Superior temporal gyrus (tissue), 1 donor: ENCODE measurements at regions not wholly inside any gene's neighbourhood (a gene's known extent, or its start where the extent isn't known, plus 50 kb on each side); places are given as distances from the start of the nearest gene placed in this dataset.
"Not testable (repeated sequence)": the region's sequence is repeated elsewhere in the genome, so short reads cannot be mapped to it uniquely, and the experiment has no call there.

Experiments used
- DNase-seq: peaks from one replicate; pipeline ENCODE4 v3.0.0-alpha.2; 2016; ENCODE audit errors: extremely low spot score

GRCh38 chr20:52098186-52098585 is 93.4 kb downstream of the ZFP64 start:
- DNase-seq, result no peak

- DNase-seq, result no peak
Measured at GRCh38 chr20:52096117-52096516, 95.5 kb downstream of the ZFP64 start.

GRCh38 chr20:52094693-52095092 is 96.9 kb downstream of the ZFP64 start:
- DNase-seq, result no peak

GRCh38 chr20:52093575-52093974 is 98.0 kb downstream of the ZFP64 start:
- no peak for DNase-seq

GRCh38 chr20:52090035-52090434 is 101.5 kb downstream of the ZFP64 start:
- no peak for DNase-seq

GRCh38 chr20:52087471-52087870 is 104.1 kb downstream of the ZFP64 start:
- no peak for DNase-seq

GRCh38 chr20:52086878-52087277 is 104.7 kb downstream of the ZFP64 start:
- no peak for DNase-seq

DNA sequence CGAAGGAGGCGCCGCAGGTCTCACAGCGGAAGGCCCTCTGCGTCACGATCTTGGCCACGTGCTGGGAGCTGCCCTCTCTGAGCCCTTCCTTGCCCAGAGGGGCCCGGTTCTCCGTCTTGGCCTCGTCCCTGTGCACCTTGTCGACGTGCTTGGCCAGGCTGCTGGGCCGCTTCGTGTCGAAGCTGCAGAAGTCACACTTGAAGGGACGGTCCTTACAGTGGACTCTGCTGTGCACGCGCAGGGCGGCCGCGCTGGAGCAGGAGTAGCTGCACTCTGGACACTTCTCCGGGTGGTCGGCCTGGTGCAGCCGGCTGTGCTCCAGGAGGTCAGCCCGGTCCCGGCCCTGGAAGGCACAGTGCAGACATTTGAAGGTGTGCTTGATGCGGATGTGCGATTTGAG is 106.9 kb downstream of the ZFP64 start:
- DNase-seq, result no peak

GRCh38 chr20:52083627-52084232 is 107.8 kb downstream of the ZFP64 start:
- DNase-seq, result peak; percentile 84

GRCh38 chr20:52082612-52083011 is 109.0 kb downstream of the ZFP64 start:
- DNase-seq, result no peak

- DNase-seq, result no peak
Measured at GRCh38 chr20:52081791-52082190, 109.8 kb downstream of the ZFP64 start.

DNA sequence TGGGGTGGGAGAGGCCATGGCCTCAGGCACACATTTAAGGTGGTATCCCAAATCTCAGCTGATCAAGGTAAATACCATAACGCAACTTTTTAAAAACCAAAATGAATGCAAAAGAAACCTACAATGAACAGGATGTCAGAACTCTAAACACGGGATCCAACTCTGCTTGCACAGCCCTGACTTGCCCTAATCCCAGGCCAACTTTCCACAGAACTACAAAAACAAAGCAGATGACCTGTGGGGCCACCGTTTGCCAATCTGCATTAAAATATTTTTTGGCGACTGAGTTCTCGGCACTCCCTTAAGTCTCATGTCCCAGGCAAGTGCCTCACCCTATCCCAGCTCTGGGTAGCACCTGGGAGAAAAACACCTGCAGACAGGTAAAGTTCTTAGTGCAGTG is 110.5 kb downstream of the ZFP64 start:
- DNase-seq, result no peak

DNA sequence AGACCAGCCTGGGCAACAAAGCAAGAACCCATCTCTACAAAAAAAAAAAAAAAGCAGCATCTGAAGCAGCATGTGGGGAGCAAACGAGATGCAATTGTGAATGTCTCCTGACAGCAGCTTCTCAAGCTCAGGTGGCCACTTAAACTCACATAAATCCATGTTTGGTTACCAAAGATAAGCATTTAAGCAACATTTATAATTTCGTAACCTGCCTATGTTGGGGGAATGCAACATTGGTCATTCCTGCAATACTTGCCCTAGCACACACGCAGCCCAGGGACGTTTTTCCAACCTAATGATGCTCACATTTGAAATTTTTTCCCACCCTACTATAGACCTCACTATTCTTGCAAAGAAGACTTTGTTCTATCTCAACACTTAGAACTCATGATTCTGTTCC is 113.3 kb downstream of the ZFP64 start:
- DNase-seq, result no peak

DNA sequence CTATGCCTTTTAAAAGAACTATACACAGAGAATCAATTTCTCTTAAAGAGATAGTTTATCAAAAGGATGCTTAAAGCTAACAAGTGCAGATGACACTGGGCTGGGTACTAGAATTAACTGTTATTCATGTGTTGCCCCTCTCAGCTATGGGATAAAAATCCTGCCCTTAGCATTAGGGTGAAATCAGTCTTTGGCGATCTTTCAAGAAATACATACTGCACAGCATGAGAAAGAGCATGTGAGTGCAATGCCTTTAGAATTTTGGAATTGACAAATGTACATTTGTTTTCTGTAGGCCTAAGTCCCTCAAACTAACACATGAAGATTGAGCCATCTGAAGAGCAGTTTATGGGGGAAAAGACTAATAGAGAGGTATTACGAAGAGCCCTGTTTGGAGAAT is 115.4 kb downstream of the ZFP64 start:
- no peak for DNase-seq

DNA sequence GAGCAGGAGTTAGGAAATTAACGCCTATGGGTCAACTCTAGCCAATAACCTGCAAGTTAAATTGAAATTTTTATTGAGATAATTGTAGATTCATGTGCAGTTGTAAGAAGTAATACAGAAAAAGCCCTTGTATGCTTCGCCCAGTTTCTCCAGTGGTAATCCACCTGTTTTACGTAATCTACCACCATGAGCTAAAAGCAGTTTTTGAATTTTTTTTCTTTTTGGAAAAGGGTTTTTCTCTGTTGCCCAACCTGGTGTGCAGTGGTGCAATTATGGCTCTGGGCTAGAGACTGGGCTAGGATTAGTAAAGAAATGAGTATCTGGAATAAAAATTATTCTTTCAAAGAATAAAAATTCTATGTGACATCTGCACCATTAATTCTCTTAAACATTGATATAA is 116.2 kb downstream of the ZFP64 start:
- DNase-seq, result no peak

GRCh38 chr20:52071136-52071535 is 120.4 kb downstream of the ZFP64 start:
- no peak for DNase-seq

GRCh38 chr20:52064931-52065330 is 126.6 kb downstream of the ZFP64 start:
- DNase-seq, result no peak

GRCh38 chr20:52062452-52063209 is 128.9 kb downstream of the ZFP64 start:
- no peak for DNase-seq

- DNase-seq, result no peak
Measured at GRCh38 chr20:52060794-52061714, 130.5 kb downstream of the ZFP64 start.

DNA sequence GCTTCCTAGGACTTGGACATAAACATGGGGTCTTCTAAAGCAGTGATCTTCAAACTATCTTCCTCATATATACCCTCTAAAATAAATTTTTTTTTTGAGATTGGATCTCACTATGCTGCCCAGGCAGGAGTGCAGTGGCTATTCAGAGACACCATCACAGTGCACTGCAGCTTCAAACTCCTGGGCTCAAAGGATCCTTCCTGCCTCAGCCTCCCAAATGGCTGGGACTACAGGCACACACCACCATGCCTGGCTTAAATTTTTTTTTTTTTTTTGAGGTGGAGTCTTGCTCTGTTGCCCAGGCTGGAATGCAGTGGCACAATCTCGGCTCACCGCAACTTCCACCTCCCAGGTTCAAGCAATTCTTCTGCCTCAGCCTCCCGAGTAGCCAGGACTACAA is 134.4 kb downstream of the ZFP64 start:
- DNase-seq, result not testable (repeated sequence)

- DNase-seq, result no peak
Measured at GRCh38 chr20:52056203-52057062, 135.1 kb downstream of the ZFP64 start.

DNA sequence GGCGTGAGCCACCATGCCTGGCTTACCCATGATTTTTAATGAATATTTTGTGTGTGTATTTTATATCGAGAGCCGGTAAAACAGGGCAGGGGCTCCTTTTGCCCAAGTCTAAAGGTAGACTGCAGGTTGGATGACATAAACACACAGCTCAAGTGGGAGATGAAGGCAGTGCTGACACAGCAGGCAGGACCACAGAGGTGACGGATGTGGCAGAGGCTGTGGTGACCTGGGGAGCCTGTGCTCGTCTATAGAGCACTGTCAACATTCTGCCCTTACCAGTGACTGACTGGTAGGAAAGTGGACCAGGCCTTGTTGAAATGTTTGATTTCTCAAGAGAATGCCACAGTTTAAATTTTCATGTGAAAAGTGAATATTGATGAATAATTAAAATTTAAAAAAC is 137.5 kb downstream of the ZFP64 start:
- no peak for DNase-seq
